Omental fat pad (tissue), 3 donors: ENCODE measurements at regions not wholly inside any gene's neighbourhood (a gene's known extent, or its start where the extent isn't known, plus 50 kb on each side); places are given as distances from the start of the nearest gene placed in this dataset.

Experiments used
- ATAC-seq: fragments of 150-250 bp; one replicate; pipeline ENCODE4 v1.9.1; 2016; ENCODE audit warnings: mild to moderate bottlenecking, moderate library complexity; ENCODE audit not compliant: low FRiP score
- DNase-seq: peaks from one replicate; pipeline ENCODE4 v3.0.0-alpha.2; 2019; ENCODE audit warnings: low spot score
- CTCF ChIP-seq, 3 donors: fragments of 450-650 bp; IDR thresholded peaks; one replicate each; pipeline ENCODE4 v1.5.1; 2016 to 2017; ENCODE audit warnings: antibody characterized with exemption in 3 of 3, mild to moderate bottlenecking in 3 of 3, moderate library complexity in 2 of 3

DNA sequence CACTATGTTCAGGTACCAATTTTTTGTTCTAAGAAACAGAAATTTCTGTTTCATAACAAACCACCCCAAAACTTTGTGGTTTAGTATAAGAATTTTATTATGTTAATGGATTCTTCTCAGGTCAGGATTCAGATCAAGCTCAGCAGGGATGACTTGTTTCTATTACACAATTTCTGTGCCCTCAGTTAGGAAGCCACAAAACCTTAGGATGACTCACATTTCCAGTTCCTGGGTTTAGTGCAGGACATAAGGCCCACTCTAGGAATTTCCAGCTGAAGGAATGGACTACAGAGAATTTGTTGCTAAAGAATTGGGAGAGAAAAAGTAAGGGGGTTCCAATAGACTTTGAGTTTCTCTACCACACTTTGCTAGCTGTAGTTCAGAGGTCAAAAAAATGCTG lies 629.3 kb downstream of the ANXA1 start:
- DNase-seq (no peak), ATAC-seq (peak; percentile 57)
- TF ChIP-seq CTCF (IDR thresholded peaks at IDR 0.05): no peak

GRCh38 chr9:73782166-73782565 lies 630.5 kb downstream of the ANXA1 start:
- ATAC-seq (no peak), DNase-seq (no peak)
- no peak for TF ChIP-seq CTCF (IDR thresholded peaks at IDR 0.05)

DNA sequence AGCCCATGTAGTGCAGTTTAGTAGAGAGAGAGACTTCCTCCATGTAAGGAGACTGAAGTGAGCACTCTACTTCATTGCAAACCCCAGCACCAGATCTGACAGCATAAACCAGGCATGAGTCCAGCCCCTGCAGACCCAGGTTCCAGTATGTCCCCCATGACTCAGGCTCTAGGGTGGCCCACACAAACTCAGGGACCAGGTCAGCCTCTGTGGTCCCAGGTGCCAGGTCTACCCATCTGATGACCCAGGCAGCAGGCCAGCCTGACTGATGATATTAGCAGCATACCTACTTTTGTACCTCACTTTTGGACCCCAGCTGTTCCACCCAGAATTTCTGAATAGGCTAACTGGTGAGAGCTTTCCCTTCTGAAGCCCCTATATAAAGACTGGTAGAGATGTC lies 647.8 kb downstream of the ANXA1 start:
- no peak for ATAC-seq
- TF ChIP-seq CTCF (IDR thresholded peaks at IDR 0.05): no peak
- DNase-seq: no peak

DNA sequence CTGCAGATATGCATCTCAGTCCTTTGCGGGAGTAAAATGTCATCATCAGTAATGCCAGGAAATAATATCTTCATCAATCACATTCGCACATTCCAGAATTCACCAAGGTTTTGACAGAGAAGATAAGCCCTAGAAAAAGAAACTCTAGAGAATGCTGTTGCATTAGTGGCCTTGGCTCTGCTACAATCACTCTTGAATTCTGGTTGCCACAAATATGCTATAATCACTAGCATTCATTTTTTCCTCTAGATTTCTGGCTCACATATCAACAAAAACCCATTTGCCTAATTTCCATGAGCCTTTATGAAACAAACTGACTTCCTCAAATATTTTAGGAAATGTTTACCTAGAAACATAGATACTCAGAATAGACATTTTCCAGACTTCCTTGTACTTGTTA lies 653.4 kb downstream of the ANXA1 start:
- TF ChIP-seq CTCF (IDR thresholded peaks at IDR 0.05): no peak
- ATAC-seq (no peak), DNase-seq (no peak)

DNA sequence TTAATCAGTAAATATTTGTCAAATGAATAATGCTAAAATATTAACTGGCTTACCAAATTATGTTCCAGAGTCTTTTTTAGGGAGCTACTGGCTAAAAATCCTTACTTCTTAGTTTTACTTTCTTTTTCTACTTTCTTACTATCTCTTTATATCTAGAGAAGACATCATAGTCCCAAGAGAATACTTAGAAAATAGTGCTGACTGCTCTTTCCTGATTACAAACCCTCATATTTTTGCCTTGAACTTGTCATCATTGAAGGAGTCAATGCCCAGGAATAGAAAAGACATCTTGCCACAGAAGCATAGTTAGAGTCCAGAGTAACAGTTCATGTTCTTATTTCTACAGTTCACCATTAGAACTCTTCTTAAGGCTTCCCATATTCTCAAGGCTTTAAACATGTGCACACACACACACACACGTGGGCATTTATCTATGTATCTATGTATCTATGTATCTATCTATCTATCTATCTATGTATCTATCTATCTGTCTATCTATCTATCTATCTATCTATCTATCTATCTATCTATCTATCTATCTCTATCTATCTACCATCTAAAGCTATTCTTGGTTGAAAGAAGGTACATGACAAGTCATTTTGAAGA lies 654.3 kb downstream of the ANXA1 start:
- no peak for ATAC-seq
- no peak for TF ChIP-seq CTCF (IDR thresholded peaks at IDR 0.05)

GRCh38 chr9:73806876-73807275 lies 655.2 kb downstream of the ANXA1 start:
- no peak for TF ChIP-seq CTCF (IDR thresholded peaks at IDR 0.05)
- ATAC-seq: no peak
- DNase-seq: no peak

More for the DNA sequence above, 654.3 kb downstream of the ANXA1 start:
- no peak for DNase-seq

GRCh38 chr9:73807952-73808351 lies 656.3 kb downstream of the ANXA1 start:
- ATAC-seq: no peak
- TF ChIP-seq CTCF (IDR thresholded peaks at IDR 0.05): no peak
- no peak for DNase-seq
